ENCODE measurements at regions not wholly inside any gene's neighbourhood (a gene's known extent, or its start where the extent isn't known, plus 50 kb on each side); places are given as distances from the start of the nearest gene placed in this dataset.

DNA sequence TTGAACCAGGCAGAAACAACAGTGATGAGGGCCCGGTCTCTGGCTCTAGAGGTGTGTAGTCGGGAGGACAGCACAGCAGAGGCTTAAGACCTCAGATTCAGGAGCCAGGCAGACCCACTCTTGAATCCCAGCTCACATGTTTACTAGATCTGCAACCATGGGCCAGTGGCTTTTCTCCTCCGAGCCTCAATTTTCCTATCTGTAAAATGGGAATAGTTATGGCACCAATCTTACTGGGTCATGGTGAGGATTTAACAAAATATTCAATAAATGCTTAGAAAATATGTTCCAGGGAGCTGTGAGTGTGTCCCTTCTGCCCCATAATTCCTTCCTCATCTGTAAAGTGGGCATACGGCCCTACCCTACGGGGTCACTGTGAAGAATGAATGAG is 506.9 kb downstream of the SHQ1 start:
- H3K4me1 ChIP-seq (ENCODE audit: insufficient read depth, low read length): peaks cover 3% of the 10 kb centered on the region; the same call in 1 of the 2 replicates
- H3K4me3 Mint-ChIP-seq: no peak overlapping the region
- no peak overlapping the region for H2BK120ac ChIP-seq (ENCODE audit: low read depth, low read length, poor library complexity, severe bottlenecking)
- H2AK5ac ChIP-seq (ENCODE audit: insufficient read length, low read length): no peak overlapping the region
- H3K27ac ChIP-seq (ENCODE audit: insufficient read length, low read depth, low read length): no peak overlapping the region
- no peak for DNase-seq
- TF ChIP-seq, protein P1, sequence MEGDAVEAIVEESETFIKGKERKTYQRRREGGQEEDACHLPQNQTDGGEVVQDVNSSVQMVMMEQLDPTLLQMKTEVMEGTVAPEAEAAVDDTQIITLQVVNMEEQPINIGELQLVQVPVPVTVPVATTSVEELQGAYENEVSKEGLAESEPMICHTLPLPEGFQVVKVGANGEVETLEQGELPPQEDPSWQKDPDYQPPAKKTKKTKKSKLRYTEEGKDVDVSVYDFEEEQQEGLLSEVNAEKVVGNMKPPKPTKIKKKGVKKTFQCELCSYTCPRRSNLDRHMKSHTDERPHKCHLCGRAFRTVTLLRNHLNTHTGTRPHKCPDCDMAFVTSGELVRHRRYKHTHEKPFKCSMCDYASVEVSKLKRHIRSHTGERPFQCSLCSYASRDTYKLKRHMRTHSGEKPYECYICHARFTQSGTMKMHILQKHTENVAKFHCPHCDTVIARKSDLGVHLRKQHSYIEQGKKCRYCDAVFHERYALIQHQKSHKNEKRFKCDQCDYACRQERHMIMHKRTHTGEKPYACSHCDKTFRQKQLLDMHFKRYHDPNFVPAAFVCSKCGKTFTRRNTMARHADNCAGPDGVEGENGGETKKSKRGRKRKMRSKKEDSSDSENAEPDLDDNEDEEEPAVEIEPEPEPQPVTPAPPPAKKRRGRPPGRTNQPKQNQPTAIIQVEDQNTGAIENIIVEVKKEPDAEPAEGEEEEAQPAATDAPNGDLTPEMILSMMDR (conservative IDR thresholded peaks at IDR 0.05): no peak
- no peak overlapping the region for H2BK20ac ChIP-seq (ENCODE audit: low read depth, low read length, poor library complexity, severe bottlenecking)
- no peaks in the 10 kb centered on the region; a peak in 1 of 5 replicates for H3K9me3 Mint-ChIP-seq
- H2BK5ac ChIP-seq (ENCODE audit: insufficient read length, low read length): no peak overlapping the region
- H2AFZ ChIP-seq (ENCODE audit: low read length): no peak overlapping the region
- no peaks in the 10 kb centered on the region for H3K36me3 Mint-ChIP-seq (ENCODE audit: insufficient read depth in 1 of 3, low read depth in 3 of 3)
- no peak overlapping the region for H2BK12ac ChIP-seq (ENCODE audit: insufficient read length, low read depth, low read length)
- H3K9ac ChIP-seq (ENCODE audit: extremely low read depth, insufficient read length, low read length): no peak overlapping the region
- H3K18ac ChIP-seq (ENCODE audit: insufficient read length, low read depth, low read length): no peak overlapping the region
- H4K8ac ChIP-seq (replicated peaks; ENCODE audit: insufficient read length, low read depth, low read length): no peak overlapping the region
- no peaks in the 10 kb centered on the region for H3K9me3 ChIP-seq (ENCODE audit: control insufficient read depth, low read depth, low read length)
- no peak overlapping the region for H4K5ac ChIP-seq (ENCODE audit: insufficient read length, low read depth, low read length)
- no peak overlapping the region for H3K56ac ChIP-seq (ENCODE audit: insufficient read length, low read depth, low read length)
- H3K27me3 ChIP-seq (ENCODE audit: insufficient read depth, low read length): no peaks in the 10 kb centered on the region
- peaks cover 3% of the 10 kb centered on the region for H4K20me1 ChIP-seq (ENCODE audit: control insufficient read depth, insufficient read depth, insufficient read length)
- no peak overlapping the region for H3K4ac ChIP-seq (ENCODE audit: low read depth, low read length)
- no peaks in the 10 kb centered on the region for H3K79me2 ChIP-seq (ENCODE audit: insufficient read depth, low read length)
- no peak overlapping the region for H4K91ac ChIP-seq (ENCODE audit: insufficient read length, low read depth, low read length)
- H3K27ac Mint-ChIP-seq: no peak overlapping the region
- no CpG with 5 or more reads among the region's 5 CpGs for WGBS (ENCODE audit: extremely low coverage, insufficient read length, low lambda C conversion rate)
- no peak overlapping the region for H3K14ac ChIP-seq (ENCODE audit: insufficient read depth, low read length)
- no peak overlapping the region for H2BK15ac ChIP-seq (ENCODE audit: low read depth, low read length)
- no peaks in the 10 kb centered on the region for H3K23me2 ChIP-seq (ENCODE audit: insufficient read length, low read depth, low read length, poor library complexity, severe bottlenecking)
- 0 out of 2 replicates have a peak, but pooled peaks cover 3% of the 10 kb centered on the region for H3K27me3 Mint-ChIP-seq (ENCODE audit: low read depth)
- H3T11ph ChIP-seq (ENCODE audit: low read length): no peak overlapping the region
- H3K79me1 ChIP-seq (ENCODE audit: insufficient read depth, low read depth, low read length, poor library complexity, severe bottlenecking): no peaks in the 10 kb centered on the region
- H3K4me2 ChIP-seq (ENCODE audit: insufficient read depth, insufficient read length, low read length): no peak overlapping the region
- H3K4me1 Mint-ChIP-seq: peaks cover 4 to 7% of the 10 kb centered on the region in 2 experiments; a peak in 3 of 4 replicates
- no peak overlapping the region for H3K23ac ChIP-seq (ENCODE audit: insufficient read length, low read depth, low read length)

Measured in H9 (cell line).